ENCODE measurements at regions not wholly inside any gene's neighbourhood (a gene's known extent, or its start where the extent isn't known, plus 50 kb on each side); places are given as distances from the start of the nearest gene placed in this dataset.

- BruUV-seq (replicated peaks) = no TSS peak
- Mint-ChIP-seq H3K4me3 (ENCODE audit: unreplicated experiment) (no peak overlapping the region), H3K9me3 (ENCODE audit: unreplicated experiment) (no peaks in the 10 kb centered on the region), H3K27me3 (ENCODE audit: insufficient read depth, unreplicated experiment) (no peaks in the 10 kb centered on the region), H3K27ac (ENCODE audit: low read depth, unreplicated experiment) (no peak overlapping the region), H3K4me1 (ENCODE audit: insufficient read depth, unreplicated experiment) (no peaks in the 10 kb centered on the region), H3K36me3 (ENCODE audit: insufficient read depth, unreplicated experiment) (no peaks in the 10 kb centered on the region)
- intact Hi-C loops (cut with micrococcal nuclease) = no loop called here
- no peak for DNase-seq (ENCODE audit: unreplicated experiment)
- CTCF ChIA-PET = interaction anchor here (0.5 to 0.7 kb wide), 3 partner anchors 53 to 1425 kb away, joined by 3 to 4 read pairs (median 3); no protein-coding TSS in a partner anchor
- no peak for TF ChIP-seq CTCF (IDR thresholded peaks at IDR 0.05; ENCODE audit: unreplicated experiment)
- POLR2A ChIA-PET = no interaction called here
Observed at GRCh38 chr1:87899017-87899416, 570.3 kb downstream of the LMO4 start.

GRCh38 chr1:87899746-87900145 lies 571.1 kb downstream of the LMO4 start:
- POLR2A ChIA-PET = no interaction called here
- no peak overlapping the region for H3K27ac Mint-ChIP-seq (ENCODE audit: low read depth, unreplicated experiment)
- intact Hi-C loops (cut with micrococcal nuclease) = no loop called here
- no peaks in the 10 kb centered on the region for H3K9me3 Mint-ChIP-seq (ENCODE audit: unreplicated experiment)
- no peak overlapping the region for H3K4me3 Mint-ChIP-seq (ENCODE audit: unreplicated experiment)
- no peak for TF ChIP-seq CTCF (IDR thresholded peaks at IDR 0.05; ENCODE audit: unreplicated experiment)
- no peak for DNase-seq (ENCODE audit: unreplicated experiment)
- no peaks in the 10 kb centered on the region for H3K4me1 Mint-ChIP-seq (ENCODE audit: insufficient read depth, unreplicated experiment)
- no TSS peak for BruUV-seq (replicated peaks)
- CTCF ChIA-PET = no interaction called here
- H3K36me3 Mint-ChIP-seq (ENCODE audit: insufficient read depth, unreplicated experiment) = no peaks in the 10 kb centered on the region
- H3K27me3 Mint-ChIP-seq (ENCODE audit: insufficient read depth, unreplicated experiment) = no peaks in the 10 kb centered on the region

- Mint-ChIP-seq H3K4me1 (ENCODE audit: insufficient read depth, unreplicated experiment) (no peaks in the 10 kb centered on the region), H3K4me3 (ENCODE audit: unreplicated experiment) (no peak overlapping the region), H3K36me3 (ENCODE audit: insufficient read depth, unreplicated experiment) (no peaks in the 10 kb centered on the region), H3K27ac (ENCODE audit: low read depth, unreplicated experiment) (no peak overlapping the region), H3K27me3 (ENCODE audit: insufficient read depth, unreplicated experiment) (no peaks in the 10 kb centered on the region), H3K9me3 (ENCODE audit: unreplicated experiment) (no peaks in the 10 kb centered on the region)
- no peak for TF ChIP-seq CTCF (IDR thresholded peaks at IDR 0.05; ENCODE audit: unreplicated experiment)
- no peak for DNase-seq (ENCODE audit: unreplicated experiment)
- intact Hi-C loops (cut with micrococcal nuclease) = no loop called here
- ChIA-PET POLR2A (interaction anchor here (0.6 kb wide), 1 partner anchor 341 kb away, joined by 3 read pairs; no protein-coding TSS in a partner anchor), CTCF (interaction anchor here (0.6 kb wide), 1 partner anchor 347 kb away, joined by 3 read pairs; no protein-coding TSS in a partner anchor)
- BruUV-seq (replicated peaks) = no TSS peak
Observed at GRCh38 chr1:87902830-87903229, 574.1 kb downstream of the LMO4 start.

GRCh38 chr1:87903242-87903641 lies 574.6 kb downstream of the LMO4 start:
- Mint-ChIP-seq H3K9me3 (ENCODE audit: unreplicated experiment) (no peaks in the 10 kb centered on the region), H3K27ac (ENCODE audit: low read depth, unreplicated experiment) (no peak overlapping the region), H3K4me3 (ENCODE audit: unreplicated experiment) (no peak overlapping the region), H3K4me1 (ENCODE audit: insufficient read depth, unreplicated experiment) (no peaks in the 10 kb centered on the region), H3K36me3 (ENCODE audit: insufficient read depth, unreplicated experiment) (no peaks in the 10 kb centered on the region), H3K27me3 (ENCODE audit: insufficient read depth, unreplicated experiment) (no peaks in the 10 kb centered on the region)
- no peak for TF ChIP-seq CTCF (IDR thresholded peaks at IDR 0.05; ENCODE audit: unreplicated experiment)
- intact Hi-C loops (cut with micrococcal nuclease) = no loop called here
- no peak for DNase-seq (ENCODE audit: unreplicated experiment)
- BruUV-seq (replicated peaks) = no TSS peak
- ChIA-PET POLR2A (interaction anchor here (0.6 kb wide), 1 partner anchor 342 kb away, joined by 3 read pairs; no protein-coding TSS in a partner anchor), CTCF (interaction anchor here (0.6 kb wide), 1 partner anchor 348 kb away, joined by 3 read pairs; no protein-coding TSS in a partner anchor)

Data from MCF 10A (cell line).